KBM-7 (cell line): ENCODE measurements at regions not wholly inside any gene's neighbourhood (a gene's known extent, or its start where the extent isn't known, plus 50 kb on each side); places are given as distances from the start of the nearest gene placed in this dataset.

Experiments
- DNase-seq: peaks from one replicate; pipeline ENCODE4 v3.0.0-alpha.2; 2015
- in situ Hi-C: fragments of 300-500 bp; cut with MboI; formaldehyde crosslinking; loops from 2 replicates; pipeline ENCODE4 v1.14.3; 2020; ENCODE audit warnings: low sequenced_read_pairs, low pct_unique_long_range_greater_than_20kb, mixed read lengths

GRCh38 chr12:93139028-93139665 is 210.1 kb upstream of the EEA1 start:
- in situ Hi-C loops, result no loop called here
- DNase-seq, result peak; percentile 51

- in situ Hi-C loops, result no loop called here
- DNase-seq, result no peak
Measured at GRCh38 chr12:93140325-93140724, 211.2 kb upstream of the EEA1 start.

- in situ Hi-C loops, result no loop called here
Measured at GRCh38 chr12:93140801-93141200, 211.7 kb upstream of the EEA1 start.

GRCh38 chr12:93142881-93143280 is 213.8 kb upstream of the EEA1 start:
- in situ Hi-C loops, result no loop called here
- DNase-seq, result no peak

More at GRCh38 chr12:93140801-93141200, 211.7 kb upstream of the EEA1 start:
- DNase-seq, result no peak

- DNase-seq, result no peak
- in situ Hi-C loops, result no loop called here
Measured at GRCh38 chr12:93144109-93144508, 215.0 kb upstream of the EEA1 start.

GRCh38 chr12:93145086-93145485 is 216.0 kb upstream of the EEA1 start:
- no peak for DNase-seq
- in situ Hi-C loops, result no loop called here

GRCh38 chr12:93146263-93146939 is 217.3 kb upstream of the EEA1 start:
- DNase-seq, result no peak
- in situ Hi-C loops, result no loop called here

GRCh38 chr12:93146970-93147369 is 217.9 kb upstream of the EEA1 start:
- DNase-seq, result no peak
- in situ Hi-C loops, result no loop called here

- no peak for DNase-seq
- in situ Hi-C loops, result no loop called here
Measured at GRCh38 chr12:93148412-93148811, 219.3 kb upstream of the EEA1 start.

GRCh38 chr12:93149229-93149628 is 220.1 kb upstream of the EEA1 start:
- in situ Hi-C loops, result no loop called here
- DNase-seq, result no peak

- in situ Hi-C loops, result no loop called here
Measured at GRCh38 chr12:93151079-93151762, 222.1 kb upstream of the EEA1 start.

GRCh38 chr12:93152617-93153016 is 223.5 kb upstream of the EEA1 start:
- in situ Hi-C loops, result no loop called here
- no peak for DNase-seq

More at GRCh38 chr12:93151079-93151762, 222.1 kb upstream of the EEA1 start:
- DNase-seq, result no peak

- no peak for DNase-seq
- in situ Hi-C loops, result no loop called here
Measured at GRCh38 chr12:93153321-93153720, 224.2 kb upstream of the EEA1 start.

GRCh38 chr12:93154096-93154728 is 223.5 kb upstream of the NUDT4 start:
- in situ Hi-C loops, result no loop called here
- DNase-seq, result no peak

- DNase-seq, result no peak
Measured at GRCh38 chr12:93154753-93155480, 222.8 kb upstream of the NUDT4 start.

GRCh38 chr12:93156086-93156716 is 221.5 kb upstream of the NUDT4 start:
- in situ Hi-C loops, result no loop called here
- no peak for DNase-seq

More at GRCh38 chr12:93154753-93155480, 222.8 kb upstream of the NUDT4 start:
- in situ Hi-C loops, result no loop called here

- no peak for DNase-seq
- in situ Hi-C loops, result no loop called here
Measured at GRCh38 chr12:93157279-93157678, 220.4 kb upstream of the NUDT4 start.

GRCh38 chr12:93158065-93158843 is 219.5 kb upstream of the NUDT4 start:
- in situ Hi-C loops, result no loop called here
- DNase-seq, result no peak
